ENCODE measurements at regions not wholly inside any gene's neighbourhood (a gene's known extent, or its start where the extent isn't known, plus 50 kb on each side); places are given as distances from the start of the nearest gene placed in this dataset.

- TF ChIP-seq, protein P1, sequence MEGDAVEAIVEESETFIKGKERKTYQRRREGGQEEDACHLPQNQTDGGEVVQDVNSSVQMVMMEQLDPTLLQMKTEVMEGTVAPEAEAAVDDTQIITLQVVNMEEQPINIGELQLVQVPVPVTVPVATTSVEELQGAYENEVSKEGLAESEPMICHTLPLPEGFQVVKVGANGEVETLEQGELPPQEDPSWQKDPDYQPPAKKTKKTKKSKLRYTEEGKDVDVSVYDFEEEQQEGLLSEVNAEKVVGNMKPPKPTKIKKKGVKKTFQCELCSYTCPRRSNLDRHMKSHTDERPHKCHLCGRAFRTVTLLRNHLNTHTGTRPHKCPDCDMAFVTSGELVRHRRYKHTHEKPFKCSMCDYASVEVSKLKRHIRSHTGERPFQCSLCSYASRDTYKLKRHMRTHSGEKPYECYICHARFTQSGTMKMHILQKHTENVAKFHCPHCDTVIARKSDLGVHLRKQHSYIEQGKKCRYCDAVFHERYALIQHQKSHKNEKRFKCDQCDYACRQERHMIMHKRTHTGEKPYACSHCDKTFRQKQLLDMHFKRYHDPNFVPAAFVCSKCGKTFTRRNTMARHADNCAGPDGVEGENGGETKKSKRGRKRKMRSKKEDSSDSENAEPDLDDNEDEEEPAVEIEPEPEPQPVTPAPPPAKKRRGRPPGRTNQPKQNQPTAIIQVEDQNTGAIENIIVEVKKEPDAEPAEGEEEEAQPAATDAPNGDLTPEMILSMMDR (IDR thresholded peaks at IDR 0.05), result no peak
- TF ChIP-seq POLR2A (IDR thresholded peaks at IDR 0.05), result no peak
These were observed 444.4 kb upstream of the MARCKS start for GRCh38 chr6:113412589-113413357.

Data from esophagus squamous epithelium (tissue), 4 donors.